Neural progenitor cell (in vitro differentiated cells): ENCODE measurements at regions not wholly inside any gene's neighbourhood (a gene's known extent, or its start where the extent isn't known, plus 50 kb on each side); places are given as distances from the start of the nearest gene placed in this dataset.

Experiments used
- DNase-seq: peaks from one replicate; pipeline ENCODE4 v3.0.0-alpha.2; 2016; ENCODE audit warnings: low spot score
- H2AFZ ChIP-seq: fragments of 200-600 bp; sonication (generic); replicated peaks from 2 replicates; pipeline ENCODE4 v1.6.1; 2016; ENCODE audit warnings: antibody characterized with exemption
- H3F3A ChIP-seq: fragments of 200-600 bp; sonication (generic); 2 replicates; pipeline ENCODE4 v1.6.1; 2016; ENCODE audit warnings: antibody characterized with exemption, low read depth
- H3K27ac ChIP-seq: fragments of 200-600 bp; sonication (generic); 2 replicates; pipeline ENCODE4 v1.5.1; 2016; ENCODE audit warnings: mild to moderate bottlenecking
- H3K27me3 ChIP-seq: fragments of 200-600 bp; sonication (generic); 2 replicates; pipeline ENCODE4 v1.6.1; 2016; ENCODE audit warnings: mild to moderate bottlenecking, moderate library complexity
- H3K36me3 ChIP-seq: fragments of 200-600 bp; sonication (generic); 2 replicates; pipeline ENCODE4 v1.5.1; 2016
- H3K4me1 ChIP-seq: fragments of 200-600 bp; sonication (generic); 2 replicates; pipeline ENCODE4 v1.6.1; 2016; ENCODE audit warnings: mixed run types
- H3K4me2 ChIP-seq: fragments of 200-600 bp; sonication (generic); 2 replicates; pipeline ENCODE4 v1.6.1; 2016
- H3K4me3 ChIP-seq: fragments of 200-600 bp; sonication (generic); 2 replicates; pipeline ENCODE4 v1.5.1; 2016
- H3K79me2 ChIP-seq: fragments of 200-600 bp; sonication (generic); 2 replicates; pipeline ENCODE4 v1.6.1; 2016; ENCODE audit warnings: low read depth
- H3K9ac ChIP-seq: fragments of 200-600 bp; sonication (generic); 2 replicates; pipeline ENCODE4 v1.6.1; 2016
- H3K9me3 ChIP-seq: fragments of 200-600 bp; sonication (generic); 2 replicates; pipeline ENCODE4 v1.5.1; 2016; ENCODE audit warnings: low read depth
- H4K20me1 ChIP-seq: fragments of 200-600 bp; sonication (generic); 2 replicates; pipeline ENCODE4 v1.6.1; 2016; ENCODE audit warnings: low read depth
- H3K27ac Mint-ChIP-seq: 3 replicates; pipeline ENCODE4 v1.8.0; 2021; ENCODE audit warnings: mixed read lengths
- H3K27me3 Mint-ChIP-seq: 2 replicates; pipeline ENCODE4 v1.8.0; 2022; ENCODE audit warnings: low read depth, mild to moderate bottlenecking, inconsistent platforms, moderate library complexity, mixed read lengths; ENCODE audit not compliant: insufficient read depth
- H3K36me3 Mint-ChIP-seq: 3 replicates; pipeline ENCODE4 v1.8.0; 2021; ENCODE audit warnings: mixed read lengths
- H3K4me1 Mint-ChIP-seq: 3 replicates; pipeline ENCODE4 v1.8.0; 2021; ENCODE audit warnings: mixed read lengths
- H3K4me3 Mint-ChIP-seq: 3 replicates; pipeline ENCODE4 v1.8.0; 2021; ENCODE audit warnings: mild to moderate bottlenecking, moderate library complexity, mixed read lengths
- H3K9me3 Mint-ChIP-seq: 3 replicates; pipeline ENCODE4 v1.8.0; 2020; ENCODE audit warnings: mixed read lengths
- EZH2 ChIP-seq: fragments of 200-600 bp; sonication (generic); IDR thresholded peaks from 2 replicates; pipeline ENCODE4 v1.6.1; 2017; ENCODE audit warnings: antibody characterized with exemption, mild to moderate bottlenecking, moderate library complexity
- EZH2phosphoT487 ChIP-seq: fragments of 200-600 bp; sonication (generic); IDR thresholded peaks from 2 replicates; pipeline ENCODE4 v1.6.1; 2017; ENCODE audit warnings: antibody characterized with exemption
- TF ChIP-seq, protein P1 (sequence below): fragments of 200-600 bp; sonication (generic); IDR thresholded peaks from 2 replicates; pipeline ENCODE4 v1.5.1; 2017; ENCODE audit warnings: antibody characterized with exemption, mild to moderate bottlenecking

- Mint-ChIP-seq H3K9me3 (no peaks in the 10 kb centered on the region), H3K4me3 (no peak overlapping the region), H3K27ac (peak overlapping the region; percentile 51), H3K4me1 (peaks cover 29% of the 10 kb centered on the region), H3K27me3 (peaks cover 6% of the 10 kb centered on the region), H3K36me3 (no peaks in the 10 kb centered on the region)
- H3F3A ChIP-seq, result no peaks in the 10 kb centered on the region
- no peak overlapping the region for H3K9ac ChIP-seq
- DNase-seq, result no peak
- no peaks in the 10 kb centered on the region for H3K27me3 ChIP-seq
- no peak overlapping the region for H3K4me2 ChIP-seq
- H3K36me3 ChIP-seq, result no peaks in the 10 kb centered on the region
- H3K4me1 ChIP-seq, result no peaks in the 10 kb centered on the region
- no peak overlapping the region for H3K27ac ChIP-seq
- no peaks in the 10 kb centered on the region for H4K20me1 ChIP-seq
- no peaks in the 10 kb centered on the region for H3K9me3 ChIP-seq
- H2AFZ ChIP-seq, result no peak overlapping the region
- no peak overlapping the region for H3K4me3 ChIP-seq
- no peak for TF ChIP-seq EZH2
- TF ChIP-seq, protein P1, sequence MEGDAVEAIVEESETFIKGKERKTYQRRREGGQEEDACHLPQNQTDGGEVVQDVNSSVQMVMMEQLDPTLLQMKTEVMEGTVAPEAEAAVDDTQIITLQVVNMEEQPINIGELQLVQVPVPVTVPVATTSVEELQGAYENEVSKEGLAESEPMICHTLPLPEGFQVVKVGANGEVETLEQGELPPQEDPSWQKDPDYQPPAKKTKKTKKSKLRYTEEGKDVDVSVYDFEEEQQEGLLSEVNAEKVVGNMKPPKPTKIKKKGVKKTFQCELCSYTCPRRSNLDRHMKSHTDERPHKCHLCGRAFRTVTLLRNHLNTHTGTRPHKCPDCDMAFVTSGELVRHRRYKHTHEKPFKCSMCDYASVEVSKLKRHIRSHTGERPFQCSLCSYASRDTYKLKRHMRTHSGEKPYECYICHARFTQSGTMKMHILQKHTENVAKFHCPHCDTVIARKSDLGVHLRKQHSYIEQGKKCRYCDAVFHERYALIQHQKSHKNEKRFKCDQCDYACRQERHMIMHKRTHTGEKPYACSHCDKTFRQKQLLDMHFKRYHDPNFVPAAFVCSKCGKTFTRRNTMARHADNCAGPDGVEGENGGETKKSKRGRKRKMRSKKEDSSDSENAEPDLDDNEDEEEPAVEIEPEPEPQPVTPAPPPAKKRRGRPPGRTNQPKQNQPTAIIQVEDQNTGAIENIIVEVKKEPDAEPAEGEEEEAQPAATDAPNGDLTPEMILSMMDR, result no peak
- no peak for TF ChIP-seq EZH2phosphoT487
- H3K79me2 ChIP-seq, result no peaks in the 10 kb centered on the region
Observed at GRCh38 chr15:47386459-47386858, 330.8 kb upstream of the SEMA6D start.

DNA sequence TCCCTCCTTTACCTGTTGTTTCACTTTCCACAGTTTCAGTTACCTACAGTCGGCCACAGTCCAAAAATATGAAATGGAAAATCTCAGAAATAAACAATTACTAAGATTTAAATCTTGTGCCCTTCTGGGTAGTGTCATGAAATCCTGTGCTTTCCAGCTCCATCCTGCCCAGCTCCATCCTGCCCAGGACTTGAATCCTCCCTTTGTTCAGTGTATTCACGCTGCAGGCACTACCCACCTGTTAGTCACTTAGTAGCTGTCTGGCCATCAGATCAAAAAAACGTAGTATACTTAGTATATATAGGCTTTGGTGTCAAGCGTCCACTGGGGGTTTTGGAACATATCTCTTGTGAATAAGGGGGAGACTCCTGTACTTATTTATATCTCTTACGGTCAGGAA lies 329.0 kb upstream of the SEMA6D start:
- DNase-seq, result no peak
- no peaks in the 10 kb centered on the region for H3K4me1 ChIP-seq
- peaks cover 39% of the 10 kb centered on the region for H3K4me1 Mint-ChIP-seq
- no peak overlapping the region for H3K27ac ChIP-seq
- H2AFZ ChIP-seq, result no peak overlapping the region
- peaks cover 2% of the 10 kb centered on the region for H3K9me3 Mint-ChIP-seq
- H3K27me3 ChIP-seq, result no peaks in the 10 kb centered on the region
- H3K4me2 ChIP-seq, result no peak overlapping the region
- no peak overlapping the region for H3K9ac ChIP-seq
- no peak for TF ChIP-seq EZH2
- no peak for TF ChIP-seq EZH2phosphoT487
- TF ChIP-seq, protein P1, result no peak
- peaks cover 6% of the 10 kb centered on the region for H3K27me3 Mint-ChIP-seq
- no peaks in the 10 kb centered on the region for H4K20me1 ChIP-seq
- no peak overlapping the region for H3K4me3 Mint-ChIP-seq
- H3K27ac Mint-ChIP-seq, result no peak overlapping the region
- H3F3A ChIP-seq, result no peaks in the 10 kb centered on the region
- no peaks in the 10 kb centered on the region for H3K36me3 ChIP-seq
- H3K36me3 Mint-ChIP-seq, result no peaks in the 10 kb centered on the region
- no peak overlapping the region for H3K4me3 ChIP-seq
- H3K79me2 ChIP-seq, result no peaks in the 10 kb centered on the region
- no peaks in the 10 kb centered on the region for H3K9me3 ChIP-seq

DNA sequence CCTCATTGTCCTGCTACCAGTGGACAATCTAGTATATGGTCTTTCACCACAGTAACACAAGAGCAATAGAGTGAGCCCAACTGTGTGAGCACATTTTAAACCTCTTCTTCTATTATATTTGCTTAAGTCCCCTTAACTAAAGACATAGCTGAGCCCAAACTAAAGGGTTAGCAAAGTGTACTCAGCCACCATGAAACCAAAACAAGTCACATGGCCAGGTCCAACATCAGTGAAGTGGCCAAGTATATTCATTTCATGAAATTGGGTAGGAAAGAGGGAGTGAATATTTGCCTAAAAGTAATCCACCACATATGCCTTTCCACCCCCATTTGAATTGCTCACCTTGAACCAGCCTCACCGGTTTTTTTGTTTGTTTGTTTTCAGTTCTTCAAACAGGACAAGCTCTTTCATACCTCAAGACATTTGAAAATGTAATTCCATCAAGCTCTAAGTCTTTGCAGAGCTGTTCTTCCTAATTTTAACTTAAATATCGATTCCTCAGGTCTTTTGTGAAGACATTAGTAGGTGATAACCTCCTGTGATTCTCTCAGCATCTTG lies 327.0 kb upstream of the SEMA6D start:
- Histone ChIP-seq H3K27me3 (no peaks in the 10 kb centered on the region), H3K9me3 (no peaks in the 10 kb centered on the region), H3K4me2 (no peak overlapping the region), H3K9ac (no peak overlapping the region), H3K4me1 (peaks cover 16% of the 10 kb centered on the region), H3K4me3 (no peak overlapping the region), H2AFZ (no peak overlapping the region), H3K27ac (no peak overlapping the region), H3F3A (no peaks in the 10 kb centered on the region), H4K20me1 (no peaks in the 10 kb centered on the region), H3K36me3 (no peaks in the 10 kb centered on the region), H3K79me2 (no peaks in the 10 kb centered on the region)
- no peak overlapping the region for H3K4me3 Mint-ChIP-seq
- peaks cover 2% of the 10 kb centered on the region for H3K9me3 Mint-ChIP-seq
- H3K4me1 Mint-ChIP-seq, result peaks cover 38% of the 10 kb centered on the region
- DNase-seq, result no peak
- TF ChIP-seq, protein P1, result no peak
- no peak for TF ChIP-seq EZH2
- TF ChIP-seq EZH2phosphoT487, result no peak
- peaks cover 6% of the 10 kb centered on the region for H3K27me3 Mint-ChIP-seq
- H3K27ac Mint-ChIP-seq, result no peak overlapping the region
- H3K36me3 Mint-ChIP-seq, result no peaks in the 10 kb centered on the region
